H1 (cell line): ENCODE measurements at regions not wholly inside any gene's neighbourhood (a gene's known extent, or its start where the extent isn't known, plus 50 kb on each side); places are given as distances from the start of the nearest gene placed in this dataset.

Experiments
- CHD7 ChIP-seq: fragments of 300-600 bp; sonication (generic); IDR thresholded peaks from 2 replicates; pipeline ENCODE4 v1.7.1; 2012; ENCODE audit warnings: low read length, moderate library complexity, mild to moderate bottlenecking, inconsistent platforms; ENCODE audit not compliant: insufficient replicate concordance
- EGR1 ChIP-seq: IDR thresholded peaks from 2 replicates; pipeline ENCODE4 v1.6.1; 2011; ENCODE audit warnings: low read depth, low read length, borderline replicate concordance
- RAD21 ChIP-seq, 2 experiments: IDR thresholded peaks in 1 of 2; conservative IDR thresholded peaks in 1 of 2; 2 replicates each; pipeline ENCODE4 v1.6.1; 2011; ENCODE audit warnings: low read depth in 2 of 2, low read length in 2 of 2, improper control_type of control experiment in 1 of 2, inconsistent platforms in 1 of 2, mild to moderate bottlenecking in 1 of 2, moderate library complexity in 1 of 2
- RNF2 ChIP-seq: fragments of 200-900, 300-1000 bp; sonication (generic); IDR thresholded peaks from 2 replicates; pipeline ENCODE4 v1.7.1; 2016; ENCODE audit warnings: borderline replicate concordance, low read depth, mild to moderate bottlenecking, antibody characterized with exemption, low read length; ENCODE audit not compliant: poor library complexity, severe bottlenecking; ENCODE audit errors: missing control alignments
- TBP ChIP-seq: IDR thresholded peaks from 2 replicates; pipeline ENCODE4 v1.6.1; 2011; ENCODE audit warnings: low read depth, low read length, improper control_type of control experiment
- YY1 ChIP-seq: IDR thresholded peaks from 2 replicates; pipeline ENCODE4 v1.6.1; 2011; ENCODE audit warnings: low read depth, mild to moderate bottlenecking, low read length

- TF ChIP-seq CHD7 (no peak), RNF2 (no peak), EGR1 (no peak), RAD21 (IDR thresholded peaks at IDR 0.05 in 1 of 2, conservative IDR thresholded peaks at IDR 0.05 in 1 of 2; ENCODE audit: low read depth in 2 of 2, low read length in 2 of 2) (no peak), YY1 (no peak), TBP (no peak)
Measured at GRCh38 chr3:187943677-187944389, 198.6 kb upstream of the BCL6 start (continued).
